Loucy (cell line): ENCODE measurements at regions not wholly inside any gene's neighbourhood (a gene's known extent, or its start where the extent isn't known, plus 50 kb on each side); places are given as distances from the start of the nearest gene placed in this dataset.
"Not testable (repeated sequence)": the region's sequence is repeated elsewhere in the genome, so short reads cannot be mapped to it uniquely, and the experiment has no call there.

Experiments
- H2AFZ ChIP-seq: fragments of 200-600 bp; sonication (generic); 2 replicates; pipeline ENCODE4 v1.6.0; 2016; ENCODE audit warnings: antibody characterized with exemption, mild to moderate bottlenecking, low read length, moderate library complexity
- H3F3A ChIP-seq: fragments of 200-600 bp; 2 replicates; pipeline ENCODE4 v1.6.0; 2016; ENCODE audit warnings: antibody characterized with exemption, low read depth, mild to moderate bottlenecking
- H3K27me3 ChIP-seq: fragments of 200-600 bp; sonication (generic); 2 replicates; pipeline ENCODE4 v1.6.1; 2014; ENCODE audit warnings: low read length, mild to moderate bottlenecking; ENCODE audit not compliant: insufficient read depth, poor library complexity, severe bottlenecking
- H3K36me3 ChIP-seq: fragments of 200-600 bp; sonication (generic); 2 replicates; pipeline ENCODE4 v1.6.1; 2016; ENCODE audit warnings: low read length; ENCODE audit not compliant: insufficient read depth
- H3K4me1 ChIP-seq: fragments of 200-600 bp; sonication (generic); 2 replicates; pipeline ENCODE4 v1.5.1; 2014; ENCODE audit warnings: low read length, mild to moderate bottlenecking; ENCODE audit not compliant: insufficient read depth, poor library complexity, severe bottlenecking
- H3K4me2 ChIP-seq: fragments of 200-600 bp; sonication (generic); 2 replicates; pipeline ENCODE4 v1.6.0; 2014; ENCODE audit warnings: antibody characterized with exemption, low read length, low read depth, mild to moderate bottlenecking; ENCODE audit not compliant: poor library complexity, severe bottlenecking
- H3K4me3 ChIP-seq: fragments of 200-600 bp; sonication (generic); 2 replicates; pipeline ENCODE4 v1.5.1; 2014; ENCODE audit warnings: low read length, mild to moderate bottlenecking, mixed read lengths; ENCODE audit not compliant: poor library complexity, severe bottlenecking
- H3K79me2 ChIP-seq: fragments of 200-600 bp; sonication (generic); 2 replicates; pipeline ENCODE4 v1.6.1; 2014; ENCODE audit warnings: low read length; ENCODE audit not compliant: insufficient read depth
- H3K9ac ChIP-seq: fragments of 200-600 bp; sonication (generic); 2 replicates; pipeline ENCODE4 v1.6.0; 2014; ENCODE audit warnings: mild to moderate bottlenecking, low read depth, low read length, moderate library complexity; ENCODE audit not compliant: poor library complexity, severe bottlenecking
- H3K9me2 ChIP-seq: fragments of 200-600 bp; sonication (generic); replicated peaks from 2 replicates; pipeline ENCODE4 v1.6.1; 2016; ENCODE audit warnings: low read depth, low read length, mixed read lengths
- H3K9me3 ChIP-seq: fragments of 200-600 bp; sonication (generic); 2 replicates; pipeline ENCODE4 v1.6.1; 2014; ENCODE audit warnings: mild to moderate bottlenecking, antibody characterized with exemption, low read length, low read depth; ENCODE audit not compliant: insufficient read depth
- H4K20me1 ChIP-seq: fragments of 200-600 bp; sonication (generic); 2 replicates; pipeline ENCODE4 v1.6.0; 2014; ENCODE audit warnings: antibody characterized with exemption, low read length, mild to moderate bottlenecking; ENCODE audit not compliant: insufficient read depth, poor library complexity, severe bottlenecking
- EZH2phosphoT487 ChIP-seq: fragments of 200-600 bp; IDR thresholded peaks from 2 replicates; pipeline ENCODE4 v1.6.1; 2018; ENCODE audit warnings: antibody characterized with exemption, mild to moderate bottlenecking, moderate library complexity, borderline replicate concordance
- TF ChIP-seq, protein P1 (sequence below): fragments of 200-600 bp; sonication (generic); conservative IDR thresholded peaks from 2 replicates; pipeline ENCODE4 v1.5.1; 2014; ENCODE audit warnings: mild to moderate bottlenecking, antibody characterized with exemption, low read length

DNA sequence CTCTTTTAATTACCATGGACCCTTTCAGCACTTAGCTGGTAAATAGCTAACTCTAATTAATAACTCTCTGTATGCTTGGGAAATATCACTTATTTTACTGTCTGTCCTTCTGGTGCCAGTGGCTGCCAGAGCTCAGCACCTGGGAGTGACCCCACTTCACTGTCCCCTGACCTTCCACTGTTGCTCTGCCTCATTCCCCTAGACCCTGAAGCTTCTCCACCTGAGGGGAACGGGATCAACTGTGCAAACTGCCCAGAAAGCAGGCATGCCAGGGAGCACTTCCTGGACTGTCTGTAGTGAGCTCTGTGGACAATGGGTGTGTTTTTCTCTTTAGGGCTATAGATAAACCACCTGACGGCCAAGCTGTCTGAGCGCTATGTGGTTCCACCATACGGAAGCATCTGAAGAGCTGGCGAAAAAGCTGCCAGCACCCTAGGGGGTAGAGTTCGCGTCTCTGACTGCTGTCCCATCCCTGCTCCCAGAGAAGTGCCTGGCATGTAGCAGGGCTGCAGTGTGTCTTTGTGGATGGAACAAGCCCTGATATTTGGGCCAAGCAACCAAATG lies 106.3 kb upstream of the FOXA2 start:
- no peaks in the 10 kb centered on the region for H3K27me3 ChIP-seq

DNA sequence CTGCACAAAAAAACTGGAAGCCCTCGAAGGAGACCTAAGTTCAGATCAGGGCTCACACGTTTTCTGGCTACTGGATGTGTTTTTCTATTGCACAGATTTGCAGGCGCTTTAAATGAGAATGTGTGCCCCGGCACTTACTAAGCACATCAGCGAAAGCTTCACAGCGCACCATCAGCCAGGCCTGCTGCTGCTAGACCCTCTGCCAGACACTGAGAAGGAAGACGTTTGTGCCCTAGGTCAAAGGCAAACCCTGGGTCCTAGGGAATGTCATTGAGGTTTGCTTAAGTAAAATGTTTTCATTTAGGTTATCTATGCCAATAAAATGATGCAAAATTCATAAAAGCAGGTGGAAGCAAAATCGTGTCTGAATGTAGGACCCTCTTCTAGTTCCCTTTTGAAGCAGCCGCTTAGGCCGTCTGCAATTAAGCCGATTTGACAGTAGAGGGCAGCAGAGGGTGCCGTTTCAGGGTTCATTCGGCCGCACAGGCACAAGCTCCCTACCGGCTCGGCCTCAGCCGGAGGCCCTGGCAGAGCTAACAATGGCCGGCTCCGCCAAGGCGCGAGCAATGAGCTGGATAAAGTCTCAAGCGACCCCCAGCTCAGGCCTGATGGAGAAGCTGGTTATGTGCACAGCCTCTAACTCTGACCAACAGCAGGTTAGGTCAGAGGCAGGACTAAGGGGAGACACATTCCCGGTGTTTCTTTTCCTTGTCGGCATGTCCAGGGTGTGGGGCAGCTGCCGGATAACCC lies 107.2 kb upstream of the FOXA2 start:
- H3K36me3 ChIP-seq: no peaks in the 10 kb centered on the region
- no peaks in the 10 kb centered on the region for H3K9me3 ChIP-seq
- no peak for TF ChIP-seq EZH2phosphoT487
- TF ChIP-seq, protein P1, sequence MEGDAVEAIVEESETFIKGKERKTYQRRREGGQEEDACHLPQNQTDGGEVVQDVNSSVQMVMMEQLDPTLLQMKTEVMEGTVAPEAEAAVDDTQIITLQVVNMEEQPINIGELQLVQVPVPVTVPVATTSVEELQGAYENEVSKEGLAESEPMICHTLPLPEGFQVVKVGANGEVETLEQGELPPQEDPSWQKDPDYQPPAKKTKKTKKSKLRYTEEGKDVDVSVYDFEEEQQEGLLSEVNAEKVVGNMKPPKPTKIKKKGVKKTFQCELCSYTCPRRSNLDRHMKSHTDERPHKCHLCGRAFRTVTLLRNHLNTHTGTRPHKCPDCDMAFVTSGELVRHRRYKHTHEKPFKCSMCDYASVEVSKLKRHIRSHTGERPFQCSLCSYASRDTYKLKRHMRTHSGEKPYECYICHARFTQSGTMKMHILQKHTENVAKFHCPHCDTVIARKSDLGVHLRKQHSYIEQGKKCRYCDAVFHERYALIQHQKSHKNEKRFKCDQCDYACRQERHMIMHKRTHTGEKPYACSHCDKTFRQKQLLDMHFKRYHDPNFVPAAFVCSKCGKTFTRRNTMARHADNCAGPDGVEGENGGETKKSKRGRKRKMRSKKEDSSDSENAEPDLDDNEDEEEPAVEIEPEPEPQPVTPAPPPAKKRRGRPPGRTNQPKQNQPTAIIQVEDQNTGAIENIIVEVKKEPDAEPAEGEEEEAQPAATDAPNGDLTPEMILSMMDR: peak; percentile 85
- no peaks in the 10 kb centered on the region for H3K79me2 ChIP-seq
- no peaks in the 10 kb centered on the region for H3K9me2 ChIP-seq
- no peaks in the 10 kb centered on the region for H4K20me1 ChIP-seq
- H3K4me1 ChIP-seq: no peaks in the 10 kb centered on the region
- no peak overlapping the region for H3K4me2 ChIP-seq
- H3K4me3 ChIP-seq: no peak overlapping the region
- H3K9ac ChIP-seq: no peak overlapping the region
- H2AFZ ChIP-seq: peak overlapping the region; percentile 93
- no peaks in the 10 kb centered on the region for H3F3A ChIP-seq
- no peaks in the 10 kb centered on the region for H3K27me3 ChIP-seq

More for the DNA sequence above, 106.3 kb upstream of the FOXA2 start:
- H2AFZ ChIP-seq: no peak overlapping the region
- H3K9ac ChIP-seq: no peak overlapping the region
- H3F3A ChIP-seq: no peaks in the 10 kb centered on the region
- H3K4me1 ChIP-seq: no peaks in the 10 kb centered on the region
- no peaks in the 10 kb centered on the region for H4K20me1 ChIP-seq
- no peak overlapping the region for H3K4me3 ChIP-seq
- H3K36me3 ChIP-seq: no peaks in the 10 kb centered on the region
- TF ChIP-seq, protein P1: no peak
- TF ChIP-seq EZH2phosphoT487: no peak
- no peaks in the 10 kb centered on the region for H3K9me2 ChIP-seq
- no peak overlapping the region for H3K4me2 ChIP-seq
- H3K9me3 ChIP-seq: no peaks in the 10 kb centered on the region
- no peaks in the 10 kb centered on the region for H3K79me2 ChIP-seq

DNA sequence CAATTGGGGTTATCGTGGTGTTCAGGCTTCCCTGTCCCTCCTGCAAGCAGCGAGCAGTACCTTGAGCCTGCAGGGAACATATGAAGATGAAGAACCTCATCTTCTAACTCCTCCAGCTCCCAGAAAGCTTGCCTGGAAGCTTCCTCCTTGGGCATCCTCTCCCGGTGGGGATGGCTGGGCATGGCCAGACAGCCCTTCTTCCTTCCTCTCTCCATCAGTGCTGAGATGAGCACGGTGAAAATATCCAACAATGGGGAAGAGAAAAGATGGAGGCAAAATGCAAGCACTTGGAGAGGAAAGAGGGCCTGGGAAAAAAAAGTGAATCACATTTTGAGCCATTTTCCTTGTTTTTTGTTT lies 107.7 kb upstream of the FOXA2 start:
- H3K79me2 ChIP-seq: no peaks in the 10 kb centered on the region
- peak overlapping the region; percentile 93 for H2AFZ ChIP-seq
- no peak overlapping the region for H3K9ac ChIP-seq
- no peaks in the 10 kb centered on the region for H3K27me3 ChIP-seq
- no peaks in the 10 kb centered on the region for H3K9me2 ChIP-seq
- no peak overlapping the region for H3K4me3 ChIP-seq
- H3K9me3 ChIP-seq: no peaks in the 10 kb centered on the region
- TF ChIP-seq, protein P1: no peak
- no peak for TF ChIP-seq EZH2phosphoT487
- no peaks in the 10 kb centered on the region for H3K4me1 ChIP-seq
- H4K20me1 ChIP-seq: no peaks in the 10 kb centered on the region
- H3K4me2 ChIP-seq: no peak overlapping the region
- no peaks in the 10 kb centered on the region for H3F3A ChIP-seq
- H3K36me3 ChIP-seq: no peaks in the 10 kb centered on the region

DNA sequence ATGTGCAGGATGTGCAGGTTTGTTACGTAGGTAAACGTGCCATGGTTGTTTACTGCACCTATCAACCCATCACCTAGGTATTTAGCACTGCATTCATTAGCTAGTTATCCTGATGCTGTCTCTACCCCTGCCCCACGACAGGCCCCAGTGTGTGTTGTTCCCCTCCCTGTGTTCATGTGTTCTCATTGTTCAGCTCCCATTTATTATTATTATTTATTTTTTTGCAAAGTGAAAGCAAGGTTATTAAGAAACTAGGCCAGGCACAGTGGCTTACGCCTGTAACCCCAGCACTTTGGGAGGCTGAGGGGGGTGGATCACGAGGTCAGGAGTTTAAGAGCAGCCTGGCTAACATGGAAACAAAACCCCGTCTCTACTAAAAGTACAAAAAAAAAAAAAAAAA lies 108.2 kb upstream of the FOXA2 start:
- not testable (repeated sequence) for H3K79me2 ChIP-seq, H3K9ac ChIP-seq, H4K20me1 ChIP-seq, H3K36me3 ChIP-seq, H3K9me2 ChIP-seq, H3K4me1 ChIP-seq, H3K9me3 ChIP-seq, H3K27me3 ChIP-seq, H3K4me3 ChIP-seq, H3F3A ChIP-seq, H3K4me2 ChIP-seq, H2AFZ ChIP-seq
